ENCODE measurements at regions not wholly inside any gene's neighbourhood (a gene's known extent, or its start where the extent isn't known, plus 50 kb on each side); places are given as distances from the start of the nearest gene placed in this dataset.

DNA sequence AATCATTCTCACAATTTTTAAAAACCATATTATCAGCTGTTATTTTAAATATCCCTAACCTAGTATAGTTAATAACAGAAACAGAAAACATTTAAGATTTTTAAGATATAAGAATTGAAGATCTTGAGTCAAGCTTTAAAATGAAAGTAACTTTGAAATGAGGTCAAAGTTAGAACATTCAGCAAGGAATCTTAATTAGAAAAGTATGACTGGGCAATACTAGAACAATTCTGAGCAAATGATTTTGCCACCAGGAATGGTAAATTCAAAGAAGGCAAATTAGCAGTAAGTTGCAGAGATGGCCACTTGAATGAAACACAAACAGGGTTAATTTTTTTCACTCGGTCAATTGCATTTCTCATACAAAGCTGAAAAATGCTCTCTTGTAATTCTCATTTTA lies 117.9 kb downstream of the NXNL2 start:
- no peak overlapping the region for H3K23ac ChIP-seq (ENCODE audit: low read length)
- no peak overlapping the region for H4K8ac ChIP-seq (ENCODE audit: low read depth, low read length)
- H3K56ac ChIP-seq (ENCODE audit: low read length) = no peak overlapping the region
- no peaks in the 10 kb centered on the region for H3K79me1 ChIP-seq (ENCODE audit: low read length)
- no peak overlapping the region for H3K18ac ChIP-seq (ENCODE audit: low read length)
- no peaks in the 10 kb centered on the region for H3K27me3 ChIP-seq (ENCODE audit: insufficient read depth, low read length, poor library complexity)
- no peak overlapping the region for H3K9ac ChIP-seq (ENCODE audit: low read length)
- H2BK5ac ChIP-seq (ENCODE audit: low read length) = no peak overlapping the region
- no peak overlapping the region for H2AK5ac ChIP-seq (ENCODE audit: low read length)
- no peak overlapping the region for H2BK120ac ChIP-seq (ENCODE audit: low read depth, low read length)
- H3K36me3 ChIP-seq (ENCODE audit: control insufficient read depth, insufficient read depth, low read length) = no peaks in the 10 kb centered on the region
- H2BK15ac ChIP-seq (replicated peaks; ENCODE audit: low read depth) = no peak overlapping the region
- no peak overlapping the region for H3K27ac ChIP-seq (ENCODE audit: low read depth, low read length)
- no peak overlapping the region for H3K4me3 ChIP-seq (ENCODE audit: low read length)
- H3K4me2 ChIP-seq (ENCODE audit: low read length) = no peak overlapping the region
- DNase-seq = no peak
- no peak overlapping the region for H4K5ac ChIP-seq (ENCODE audit: low read length)
- no CpG with 5 or more reads among the region's 1 CpG for WGBS (ENCODE audit: extremely low coverage, insufficient coverage, low lambda C conversion rate)
- H3K4me1 ChIP-seq (ENCODE audit: control insufficient read depth, low read depth, low read length) = no peaks in the 10 kb centered on the region
- H3K79me2 ChIP-seq (ENCODE audit: control insufficient read depth, insufficient read depth, low read length) = no peaks in the 10 kb centered on the region
- H3K4ac ChIP-seq (ENCODE audit: low read depth, low read length) = no peak overlapping the region

DNA sequence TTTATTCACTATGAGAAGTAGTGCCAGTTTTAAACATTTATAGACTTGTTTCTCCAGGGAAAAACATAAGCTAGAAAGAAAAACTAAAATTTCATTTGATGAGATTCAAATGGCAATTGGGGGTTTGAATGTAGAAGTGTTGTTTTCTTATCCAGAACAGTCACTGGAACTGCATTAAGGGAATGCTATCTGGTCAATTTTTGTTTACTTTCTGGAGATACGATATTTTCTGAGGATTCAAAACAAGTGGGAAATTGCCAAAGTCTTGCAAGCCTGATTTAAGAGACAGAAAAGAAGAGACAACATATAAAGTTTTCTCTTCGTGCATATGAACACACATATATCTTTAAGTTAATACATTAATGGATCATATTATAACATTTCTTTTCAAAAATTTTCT lies 118.4 kb downstream of the NXNL2 start:
- H3K36me3 ChIP-seq (ENCODE audit: control insufficient read depth, insufficient read depth, low read length) = no peaks in the 10 kb centered on the region
- WGBS (ENCODE audit: extremely low coverage, insufficient coverage, low lambda C conversion rate) = no CpG with 5 or more reads among the region's 2 CpGs
- no peak overlapping the region for H4K8ac ChIP-seq (ENCODE audit: low read depth, low read length)
- no peak overlapping the region for H3K27ac ChIP-seq (ENCODE audit: low read depth, low read length)
- no peak overlapping the region for H3K56ac ChIP-seq (ENCODE audit: low read length)
- no peaks in the 10 kb centered on the region for H3K4me1 ChIP-seq (ENCODE audit: control insufficient read depth, low read depth, low read length)
- no peak overlapping the region for H3K4ac ChIP-seq (ENCODE audit: low read depth, low read length)
- H3K9ac ChIP-seq (ENCODE audit: low read length) = no peak overlapping the region
- no peaks in the 10 kb centered on the region for H3K79me1 ChIP-seq (ENCODE audit: low read length)
- no peak overlapping the region for H2BK5ac ChIP-seq (ENCODE audit: low read length)
- H3K27me3 ChIP-seq (ENCODE audit: insufficient read depth, low read length, poor library complexity) = no peaks in the 10 kb centered on the region
- H2AK5ac ChIP-seq (ENCODE audit: low read length) = no peak overlapping the region
- DNase-seq = no peak
- H3K18ac ChIP-seq (ENCODE audit: low read length) = no peak overlapping the region
- H2BK120ac ChIP-seq (ENCODE audit: low read depth, low read length) = no peak overlapping the region
- no peak overlapping the region for H3K4me2 ChIP-seq (ENCODE audit: low read length)
- no peak overlapping the region for H3K4me3 ChIP-seq (ENCODE audit: low read length)
- H4K5ac ChIP-seq (ENCODE audit: low read length) = no peak overlapping the region
- H2BK15ac ChIP-seq (replicated peaks; ENCODE audit: low read depth) = no peak overlapping the region
- H3K23ac ChIP-seq (ENCODE audit: low read length) = no peak overlapping the region
- H3K79me2 ChIP-seq (ENCODE audit: control insufficient read depth, insufficient read depth, low read length) = no peaks in the 10 kb centered on the region

DNA sequence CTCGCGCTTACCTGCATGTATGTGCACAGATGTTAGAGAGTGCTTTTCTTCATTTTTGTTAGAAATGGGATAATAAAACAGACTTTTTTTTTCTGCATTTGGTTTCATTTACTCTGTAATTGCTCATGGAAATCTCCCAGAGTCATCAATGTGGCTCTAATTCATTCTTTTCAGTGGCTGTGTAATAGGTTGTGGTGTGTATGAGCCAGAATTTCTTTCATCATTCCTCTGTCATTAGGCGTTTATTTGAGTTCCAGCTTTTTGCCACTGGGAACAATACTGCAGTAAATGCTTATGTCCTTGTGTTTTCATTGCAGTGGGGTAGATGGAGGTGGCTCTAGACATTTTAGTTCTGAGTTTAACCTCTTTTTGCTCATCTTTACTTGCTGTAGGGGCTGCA lies 118.9 kb downstream of the NXNL2 start:
- no peaks in the 10 kb centered on the region for H3K79me2 ChIP-seq (ENCODE audit: control insufficient read depth, insufficient read depth, low read length)
- H2BK15ac ChIP-seq (replicated peaks; ENCODE audit: low read depth) = no peak overlapping the region
- no peak overlapping the region for H3K9ac ChIP-seq (ENCODE audit: low read length)
- WGBS (ENCODE audit: extremely low coverage, insufficient coverage, low lambda C conversion rate) = no CpG with 5 or more reads among the region's 3 CpGs
- no peak for DNase-seq
- no peak overlapping the region for H3K27ac ChIP-seq (ENCODE audit: low read depth, low read length)
- H3K27me3 ChIP-seq (ENCODE audit: insufficient read depth, low read length, poor library complexity) = no peaks in the 10 kb centered on the region
- no peak overlapping the region for H3K56ac ChIP-seq (ENCODE audit: low read length)
- H2AK5ac ChIP-seq (ENCODE audit: low read length) = no peak overlapping the region
- no peak overlapping the region for H3K4ac ChIP-seq (ENCODE audit: low read depth, low read length)
- H4K5ac ChIP-seq (ENCODE audit: low read length) = no peak overlapping the region
- H3K18ac ChIP-seq (ENCODE audit: low read length) = no peak overlapping the region
- H3K4me1 ChIP-seq (ENCODE audit: control insufficient read depth, low read depth, low read length) = no peaks in the 10 kb centered on the region
- no peak overlapping the region for H2BK120ac ChIP-seq (ENCODE audit: low read depth, low read length)
- no peak overlapping the region for H3K4me2 ChIP-seq (ENCODE audit: low read length)
- H3K4me3 ChIP-seq (ENCODE audit: low read length) = no peak overlapping the region
- no peaks in the 10 kb centered on the region for H3K36me3 ChIP-seq (ENCODE audit: control insufficient read depth, insufficient read depth, low read length)
- H3K23ac ChIP-seq (ENCODE audit: low read length) = no peak overlapping the region
- H4K8ac ChIP-seq (ENCODE audit: low read depth, low read length) = no peak overlapping the region
- H3K79me1 ChIP-seq (ENCODE audit: low read length) = no peaks in the 10 kb centered on the region
- H2BK5ac ChIP-seq (ENCODE audit: low read length) = no peak overlapping the region

DNA sequence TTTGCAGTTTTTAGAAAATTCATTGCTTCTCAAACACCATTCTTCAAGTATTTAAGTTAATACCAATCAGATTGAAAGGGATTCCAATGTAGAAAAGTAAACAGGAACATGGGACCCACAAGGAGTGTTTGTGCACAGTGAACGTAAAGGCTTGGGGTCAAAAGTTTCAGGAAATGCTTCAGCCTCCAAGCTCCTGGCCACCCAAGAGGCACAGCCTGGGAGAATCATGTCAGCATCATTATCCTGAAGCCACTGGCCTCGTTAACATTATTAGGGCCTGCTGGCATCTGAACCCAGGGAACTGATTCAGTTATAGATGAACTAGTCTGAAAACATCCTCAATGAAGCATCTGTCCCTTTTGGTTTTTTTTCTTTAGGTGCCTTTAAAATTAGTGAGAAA lies 122.9 kb downstream of the NXNL2 start:
- H3K36me3 ChIP-seq (ENCODE audit: control insufficient read depth, insufficient read depth, low read length) = no peaks in the 10 kb centered on the region
- no peak for DNase-seq
- H3K18ac ChIP-seq (ENCODE audit: low read length) = no peak overlapping the region
- H2BK120ac ChIP-seq (ENCODE audit: low read depth, low read length) = no peak overlapping the region
- no peaks in the 10 kb centered on the region for H3K79me1 ChIP-seq (ENCODE audit: low read length)
- no peaks in the 10 kb centered on the region for H3K27me3 ChIP-seq (ENCODE audit: insufficient read depth, low read length, poor library complexity)
- no peak overlapping the region for H3K4me3 ChIP-seq (ENCODE audit: low read length)
- no peak overlapping the region for H3K4ac ChIP-seq (ENCODE audit: low read depth, low read length)
- H4K8ac ChIP-seq (ENCODE audit: low read depth, low read length) = no peak overlapping the region
- no peak overlapping the region for H2AK5ac ChIP-seq (ENCODE audit: low read length)
- H4K5ac ChIP-seq (ENCODE audit: low read length) = no peak overlapping the region
- no peak overlapping the region for H3K23ac ChIP-seq (ENCODE audit: low read length)
- no CpG with 5 or more reads among the region's 2 CpGs for WGBS (ENCODE audit: extremely low coverage, insufficient coverage, low lambda C conversion rate)
- H3K9ac ChIP-seq (ENCODE audit: low read length) = no peak overlapping the region
- H2BK15ac ChIP-seq (replicated peaks; ENCODE audit: low read depth) = no peak overlapping the region
- no peak overlapping the region for H3K27ac ChIP-seq (ENCODE audit: low read depth, low read length)
- H3K56ac ChIP-seq (ENCODE audit: low read length) = no peak overlapping the region
- no peaks in the 10 kb centered on the region for H3K4me1 ChIP-seq (ENCODE audit: control insufficient read depth, low read depth, low read length)
- H3K4me2 ChIP-seq (ENCODE audit: low read length) = no peak overlapping the region
- H2BK5ac ChIP-seq (ENCODE audit: low read length) = no peak overlapping the region
- no peaks in the 10 kb centered on the region for H3K79me2 ChIP-seq (ENCODE audit: control insufficient read depth, insufficient read depth, low read length)

DNA sequence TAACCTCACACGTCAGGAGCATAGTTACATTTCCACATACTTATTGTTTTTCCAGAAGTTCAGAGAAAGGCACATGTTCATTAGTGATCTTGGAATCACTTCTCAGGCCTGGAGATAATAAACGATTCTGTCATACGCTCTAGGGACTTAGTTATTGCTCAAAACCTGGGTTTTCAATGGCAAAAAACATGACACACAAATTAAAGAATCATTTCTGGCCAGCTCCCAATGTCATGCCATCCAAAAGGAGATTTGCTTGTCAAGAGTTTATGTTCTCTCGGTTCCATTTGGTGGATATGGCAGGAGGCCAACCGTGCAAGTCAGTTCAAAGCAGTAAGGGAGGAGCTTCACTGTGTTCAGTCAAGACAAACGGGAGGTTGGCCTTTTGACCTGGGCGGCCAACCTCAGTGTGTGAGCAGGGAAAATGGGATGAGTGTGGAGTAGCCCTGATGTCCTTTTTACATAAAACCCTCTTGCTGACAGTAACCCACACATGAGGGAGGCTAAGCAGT lies 123.4 kb downstream of the NXNL2 start:
- Histone ChIP-seq H3K27me3 (ENCODE audit: insufficient read depth, low read length, poor library complexity) (no peaks in the 10 kb centered on the region), H3K23ac (ENCODE audit: low read length) (no peak overlapping the region), H3K27ac (ENCODE audit: low read depth, low read length) (no peak overlapping the region), H3K4ac (ENCODE audit: low read depth, low read length) (no peak overlapping the region), H3K9ac (ENCODE audit: low read length) (no peak overlapping the region), H3K36me3 (ENCODE audit: control insufficient read depth, insufficient read depth, low read length) (no peaks in the 10 kb centered on the region), H3K18ac (ENCODE audit: low read length) (no peak overlapping the region), H2AK5ac (ENCODE audit: low read length) (no peak overlapping the region), H3K4me3 (ENCODE audit: low read length) (no peak overlapping the region), H3K79me2 (ENCODE audit: control insufficient read depth, insufficient read depth, low read length) (no peaks in the 10 kb centered on the region), H2BK5ac (ENCODE audit: low read length) (no peak overlapping the region), H3K79me1 (ENCODE audit: low read length) (no peaks in the 10 kb centered on the region), H3K4me1 (ENCODE audit: control insufficient read depth, low read depth, low read length) (no peaks in the 10 kb centered on the region), H3K56ac (ENCODE audit: low read length) (no peak overlapping the region), H4K5ac (ENCODE audit: low read length) (no peak overlapping the region), H4K8ac (ENCODE audit: low read depth, low read length) (no peak overlapping the region), H3K4me2 (ENCODE audit: low read length) (no peak overlapping the region), H2BK15ac (replicated peaks; ENCODE audit: low read depth) (no peak overlapping the region), H2BK120ac (ENCODE audit: low read depth, low read length) (no peak overlapping the region)
- DNase-seq = no peak
- no CpG with 5 or more reads among the region's 7 CpGs for WGBS (ENCODE audit: extremely low coverage, insufficient coverage, low lambda C conversion rate)

DNA sequence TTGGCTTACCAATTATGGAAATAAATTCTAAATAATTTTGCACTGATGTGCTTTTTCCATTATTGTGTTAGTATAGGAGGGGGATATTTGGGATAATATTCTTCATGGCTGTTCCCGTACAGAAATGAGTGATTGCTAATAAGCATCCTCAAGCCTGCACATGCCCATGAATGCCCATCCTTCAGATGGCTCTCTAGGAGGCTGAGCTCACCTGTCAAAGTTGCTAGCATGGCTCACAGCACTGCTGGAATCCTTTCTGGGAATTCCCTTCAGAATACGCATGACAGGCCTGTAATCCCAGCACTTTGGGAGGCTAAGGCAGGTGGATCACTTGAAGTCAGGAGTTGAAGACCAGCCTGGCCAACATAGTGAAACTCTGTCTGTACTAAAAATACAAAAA lies 124.1 kb downstream of the NXNL2 start:
- no peak overlapping the region for H2BK120ac ChIP-seq (ENCODE audit: low read depth, low read length)
- H3K9ac ChIP-seq (ENCODE audit: low read length) = no peak overlapping the region
- no peaks in the 10 kb centered on the region for H3K27me3 ChIP-seq (ENCODE audit: insufficient read depth, low read length, poor library complexity)
- H3K4me2 ChIP-seq (ENCODE audit: low read length) = no peak overlapping the region
- H3K79me2 ChIP-seq (ENCODE audit: control insufficient read depth, insufficient read depth, low read length) = no peaks in the 10 kb centered on the region
- H2BK15ac ChIP-seq (replicated peaks; ENCODE audit: low read depth) = no peak overlapping the region
- no peaks in the 10 kb centered on the region for H3K79me1 ChIP-seq (ENCODE audit: low read length)
- H4K5ac ChIP-seq (ENCODE audit: low read length) = no peak overlapping the region
- no peak overlapping the region for H2AK5ac ChIP-seq (ENCODE audit: low read length)
- no peak overlapping the region for H3K23ac ChIP-seq (ENCODE audit: low read length)
- H4K8ac ChIP-seq (ENCODE audit: low read depth, low read length) = no peak overlapping the region
- H3K36me3 ChIP-seq (ENCODE audit: control insufficient read depth, insufficient read depth, low read length) = no peaks in the 10 kb centered on the region
- H3K56ac ChIP-seq (ENCODE audit: low read length) = no peak overlapping the region
- H3K4me1 ChIP-seq (ENCODE audit: control insufficient read depth, low read depth, low read length) = no peaks in the 10 kb centered on the region
- H3K4me3 ChIP-seq (ENCODE audit: low read length) = no peak overlapping the region
- H2BK5ac ChIP-seq (ENCODE audit: low read length) = no peak overlapping the region
- no peak overlapping the region for H3K27ac ChIP-seq (ENCODE audit: low read depth, low read length)
- no peak for DNase-seq
- H3K4ac ChIP-seq (ENCODE audit: low read depth, low read length) = no peak overlapping the region
- no CpG with 5 or more reads among the region's 2 CpGs for WGBS (ENCODE audit: extremely low coverage, insufficient coverage, low lambda C conversion rate)
- H3K18ac ChIP-seq (ENCODE audit: low read length) = no peak overlapping the region
